H1 (cell line): ENCODE measurements at regions not wholly inside any gene's neighbourhood (a gene's known extent, or its start where the extent isn't known, plus 50 kb on each side); places are given as distances from the start of the nearest gene placed in this dataset.

Experiments used
- CTCF ChIA-PET: fragments of 300-600 bp; sonication (Branson Sonifier 250); formaldehyde crosslinking; loops from one replicate; lab custom pipeline; 2021; ENCODE audit not compliant: partially characterized antibody; lab: Charles Lee
- POLR2A ChIA-PET: fragments of 300-600 bp; sonication (Branson Sonifier 250); formaldehyde crosslinking; loops from one replicate; lab custom pipeline; 2021; ENCODE audit warnings: inconsistent platforms; ENCODE audit not compliant: partially characterized antibody; lab: Charles Lee
- DNase-seq, 2 experiments: peaks; one replicate each; pipeline versions ENCODE4 v3.0.0 to v3.0.0-alpha.2; 2010 to 2022; ENCODE audit warnings: low spot score in 2 of 2, low read depth in 1 of 2, mixed read lengths in 1 of 2
- FAIRE-seq: peaks from 2 replicates; lab custom pipeline; 2011; peaks lifted over from hg19 to GRCh38; lab: Jason Lieb, UNC
- H2AFZ ChIP-seq: 2 replicates; pipeline ENCODE4 v1.8.1; 2012; ENCODE audit warnings: low read length, inconsistent platforms
- H2AK5ac ChIP-seq: 2 replicates; pipeline ENCODE4 v1.6.1; 2013; ENCODE audit warnings: low read depth, low read length
- H2BK120ac ChIP-seq: replicated peaks from 2 replicates; pipeline ENCODE3; 2013; ENCODE audit warnings: low read depth, low read length, inconsistent platforms
- H2BK12ac ChIP-seq: 2 replicates; pipeline ENCODE4 v1.6.1; 2013; ENCODE audit warnings: low read depth, low read length
- H2BK15ac ChIP-seq: 2 replicates; pipeline ENCODE4 v1.6.1; 2013; ENCODE audit warnings: low read length
- H2BK20ac ChIP-seq: 2 replicates; pipeline ENCODE4 v1.6.1; 2013; ENCODE audit warnings: low read length
- H2BK5ac ChIP-seq: 2 replicates; pipeline ENCODE4 v1.6.1; 2013; ENCODE audit warnings: low read depth, low read length
- H3K14ac ChIP-seq: 2 replicates; pipeline ENCODE4 v1.6.1; 2013; ENCODE audit warnings: inconsistent platforms; ENCODE audit not compliant: insufficient read length
- H3K18ac ChIP-seq: 2 replicates; pipeline ENCODE4 v1.6.1; 2013; ENCODE audit warnings: low read length; ENCODE audit errors: extremely low read depth
- H3K23ac ChIP-seq: 2 replicates; pipeline ENCODE4 v1.6.1; 2013; ENCODE audit warnings: inconsistent platforms; ENCODE audit not compliant: insufficient read length
- H3K23me2 ChIP-seq: 2 replicates; pipeline ENCODE4 v1.6.1; 2013; ENCODE audit warnings: low read depth, low read length
- H3K27ac ChIP-seq: 2 replicates; pipeline ENCODE4 v1.6.1; 2011; ENCODE audit warnings: low read depth, low read length, inconsistent platforms
- H3K27me3 ChIP-seq, 4 experiments: replicated peaks in 1 of 4; 1 replicate in 1 of 4; 2 replicates in 3 of 4; pipeline versions ENCODE4 v1.6.1 to v1.8.1; 2011 to 2013; ENCODE audit warnings: low read length in 3 of 4, mild to moderate bottlenecking in 3 of 4, inconsistent platforms in 2 of 4, mixed read lengths in 2 of 4, moderate library complexity in 1 of 4; ENCODE audit not compliant: control insufficient read depth in 3 of 4, insufficient read depth in 3 of 4; ENCODE audit errors: extremely low read depth in 1 of 4
- H3K36me3 ChIP-seq, 4 experiments: 2 replicates each; pipeline versions ENCODE4 v1.6.1 to v1.8.1; 2011 to 2013; ENCODE audit warnings: mild to moderate bottlenecking in 4 of 4, low read length in 3 of 4, moderate library complexity in 2 of 4, control low read depth in 1 of 4, inconsistent platforms in 1 of 4; ENCODE audit not compliant: insufficient read depth in 4 of 4, control insufficient read depth in 2 of 4
- H3K4ac ChIP-seq: replicated peaks from 2 replicates; pipeline ENCODE3; 2013; ENCODE audit warnings: low read length, low read depth, mixed read lengths, inconsistent platforms; ENCODE audit not compliant: insufficient read length
- H3K4me1 ChIP-seq, 4 experiments: replicated peaks in 1 of 4; 1 replicate in 1 of 4; 2 replicates in 3 of 4; pipeline versions ENCODE4 v1.6.1 to v1.8.1; 2011 to 2013; ENCODE audit warnings: low read length in 3 of 4, inconsistent platforms in 2 of 4, mixed read lengths in 1 of 4; ENCODE audit not compliant: insufficient read depth in 4 of 4, control insufficient read depth in 3 of 4
- H3K4me2 ChIP-seq, 2 experiments: 2 replicates each; pipeline versions ENCODE4 v1.6.1 to v1.8.1; 2011 to 2013; ENCODE audit warnings: low read depth in 2 of 2, low read length in 2 of 2, control low read depth in 1 of 2, inconsistent platforms in 1 of 2, mild to moderate bottlenecking in 1 of 2; ENCODE audit not compliant: insufficient read depth in 1 of 2
- H3K4me3 ChIP-seq, 4 experiments: fragments of 200-600, 300-600 bp in 1 of 4; sonication (generic), shearing (Covaris generic), sonication (Bioruptor Twin) in 1 of 4; 2 replicates each; pipeline versions ENCODE4 v1.5.1 to v1.8.1; 2011 to 2016; ENCODE audit warnings: low read length in 4 of 4, low read depth in 3 of 4, control low read depth in 2 of 4, inconsistent platforms in 2 of 4, mild to moderate bottlenecking in 2 of 4, mixed read lengths in 1 of 4, moderate library complexity in 1 of 4; ENCODE audit not compliant: insufficient read depth in 2 of 4; ENCODE audit errors: extremely low read depth in 1 of 4
- H3K56ac ChIP-seq: replicated peaks from 2 replicates; pipeline ENCODE3; 2013; ENCODE audit warnings: low read depth, mild to moderate bottlenecking, mixed read lengths, low read length, inconsistent platforms; ENCODE audit not compliant: insufficient read length
- H3K79me1 ChIP-seq: 2 replicates; pipeline ENCODE4 v1.6.1; 2013; ENCODE audit warnings: low read depth, low read length, control low read depth
- H3K79me2 ChIP-seq, 2 experiments: 2 replicates each; pipeline versions ENCODE4 v1.6.1 to v1.8.1; 2012 to 2013; ENCODE audit warnings: low read length in 2 of 2, mild to moderate bottlenecking in 2 of 2, inconsistent platforms in 1 of 2; ENCODE audit not compliant: insufficient read depth in 2 of 2, control insufficient read depth in 1 of 2
- H3K9ac ChIP-seq, 4 experiments: replicated peaks in 1 of 4; 1 replicate in 1 of 4; 2 replicates in 3 of 4; pipeline versions ENCODE4 v1.6.1 to v1.8.1; 2011 to 2013; ENCODE audit warnings: low read depth in 3 of 4, low read length in 3 of 4, control low read depth in 2 of 4, mild to moderate bottlenecking in 2 of 4, moderate library complexity in 2 of 4, inconsistent platforms in 1 of 4; ENCODE audit errors: extremely low read depth in 1 of 4
- H3K9me3 ChIP-seq, 2 experiments: 2 replicates each; pipeline versions ENCODE4 v1.6.1 to v1.8.1; 2012 to 2013; ENCODE audit warnings: mild to moderate bottlenecking in 2 of 2, moderate library complexity in 2 of 2, control low read depth in 1 of 2, inconsistent platforms in 1 of 2, low read depth in 1 of 2, low read length in 1 of 2, mixed read lengths in 1 of 2; ENCODE audit not compliant: insufficient read depth in 2 of 2
- H4K20me1 ChIP-seq, 2 experiments: replicated peaks in 1 of 2; 2 replicates each; pipeline versions ENCODE3 to v1.8.1; 2011 to 2013; ENCODE audit warnings: inconsistent platforms in 2 of 2, low read length in 2 of 2, mild to moderate bottlenecking in 1 of 2; ENCODE audit not compliant: insufficient read depth in 2 of 2, control insufficient read depth in 1 of 2
- H4K5ac ChIP-seq: 2 replicates; pipeline ENCODE4 v1.6.1; 2013; ENCODE audit warnings: low read length, low read depth, mixed read lengths, inconsistent platforms; ENCODE audit not compliant: insufficient read length
- H4K8ac ChIP-seq: 2 replicates; pipeline ENCODE4 v1.8.0; 2013; ENCODE audit warnings: mild to moderate bottlenecking, moderate library complexity, low read length, inconsistent platforms; ENCODE audit not compliant: insufficient read depth; ENCODE audit errors: extremely low read depth
- H4K91ac ChIP-seq: replicated peaks from 2 replicates; pipeline ENCODE3; 2013; ENCODE audit warnings: low read length, mixed read lengths, inconsistent platforms; ENCODE audit not compliant: insufficient read length
- SIN3A ChIP-seq, 2 experiments: IDR thresholded peaks in 1 of 2; conservative IDR thresholded peaks in 1 of 2; 2 replicates each; pipeline ENCODE4 v1.6.1; 2011 to 2012; ENCODE audit warnings: low read length in 2 of 2, improper control_type of control experiment in 1 of 2, low read depth in 1 of 2, mild to moderate bottlenecking in 1 of 2
- TAF7 ChIP-seq: optimal IDR thresholded peaks from 2 replicates; pipeline ENCODE3; 2011; ENCODE audit warnings: low read depth, mild to moderate bottlenecking, inconsistent platforms, low read length, moderate library complexity, borderline replicate concordance
- TBP ChIP-seq: IDR thresholded peaks from 2 replicates; pipeline ENCODE4 v1.6.1; 2011; ENCODE audit warnings: low read depth, low read length, improper control_type of control experiment
- WGBS, 2 experiments: shearing (Covaris generic) in 1 of 2; methylation state at CpG; one replicate each; pipeline versions ENCODE4 v1.1.6 to v1.1.7; 2013 to 2015; ENCODE audit warnings: low lambda C conversion rate in 2 of 2, mixed read lengths in 2 of 2, inconsistent platforms in 1 of 2, low coverage in 1 of 2, missing lambda C conversion rate in 1 of 2; ENCODE audit not compliant: insufficient replicate concordance in 2 of 2, insufficient coverage in 1 of 2, insufficient read length in 1 of 2; ENCODE audit errors: extremely low coverage in 1 of 2, missing lambda C conversion rate in 1 of 2; 5-methylcytosine and 5-hydroxymethylcytosine counted together
- TF ChIP-seq, protein P1 (sequence below): IDR thresholded peaks from 2 replicates; pipeline ENCODE4 v1.6.1; 2012; ENCODE audit warnings: low read length, inconsistent platforms

DNA sequence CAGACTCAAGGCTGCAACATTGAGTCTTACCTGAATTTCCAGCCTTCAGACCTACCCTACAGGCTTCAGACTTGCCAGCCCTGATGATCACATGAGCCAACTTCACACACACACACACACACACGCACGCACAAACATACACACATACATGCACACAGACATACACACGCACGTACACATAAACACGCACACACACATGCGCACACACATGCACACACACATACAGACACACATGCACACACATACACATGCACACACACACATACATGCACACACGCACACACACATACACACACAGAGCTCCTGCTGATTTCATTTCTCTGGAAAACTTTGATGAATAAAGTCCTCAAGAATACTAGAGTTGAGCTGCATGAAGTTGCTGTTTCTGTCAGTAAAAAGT, 78.3 kb upstream of the SLC2A1 start:
- H3K27me3 ChIP-seq = no peaks in the 10 kb centered on the region
- H2BK20ac ChIP-seq = peak overlapping the region; percentile 40; the same call in 1 of the 2 replicates
- H2AK5ac ChIP-seq = peak overlapping the region; percentile 66; the same call in 1 of the 2 replicates
- H3K56ac ChIP-seq = no peak overlapping the region
- H3K27ac ChIP-seq = no peak overlapping the region
- H3K23me2 ChIP-seq = peaks cover 2% of the 10 kb centered on the region; the same call in 1 of the 2 replicates
- H3K14ac ChIP-seq = no peak overlapping the region
- H3K79me2 ChIP-seq = no peaks in the 10 kb centered on the region
- H4K91ac ChIP-seq = peak overlapping the region; percentile 42
- no peak overlapping the region for H2BK120ac ChIP-seq
- H3K4me2 ChIP-seq = no peak overlapping the region
- peak overlapping the region; percentile 61; the same call in 1 of the 2 replicates for H2BK12ac ChIP-seq
- no peak overlapping the region for H2BK15ac ChIP-seq
- H3K4me3 ChIP-seq = no peak overlapping the region
- H2AFZ ChIP-seq = no peak overlapping the region
- no peaks in the 10 kb centered on the region for H3K79me1 ChIP-seq
- 90% methylated on average over 7 of the region's 7 CpGs; no CpG with 5 or more reads in 1 of the 2 experiments for WGBS, 2 experiments
- TF ChIP-seq SIN3A (conservative IDR thresholded peaks at IDR 0.05 in 1 of 2, IDR thresholded peaks at IDR 0.05 in 1 of 2; ENCODE audit: low read depth in 1 of 2, low read length in 2 of 2) (no peak), TAF7 (no peak), TBP (no peak)
- TF ChIP-seq, protein P1, sequence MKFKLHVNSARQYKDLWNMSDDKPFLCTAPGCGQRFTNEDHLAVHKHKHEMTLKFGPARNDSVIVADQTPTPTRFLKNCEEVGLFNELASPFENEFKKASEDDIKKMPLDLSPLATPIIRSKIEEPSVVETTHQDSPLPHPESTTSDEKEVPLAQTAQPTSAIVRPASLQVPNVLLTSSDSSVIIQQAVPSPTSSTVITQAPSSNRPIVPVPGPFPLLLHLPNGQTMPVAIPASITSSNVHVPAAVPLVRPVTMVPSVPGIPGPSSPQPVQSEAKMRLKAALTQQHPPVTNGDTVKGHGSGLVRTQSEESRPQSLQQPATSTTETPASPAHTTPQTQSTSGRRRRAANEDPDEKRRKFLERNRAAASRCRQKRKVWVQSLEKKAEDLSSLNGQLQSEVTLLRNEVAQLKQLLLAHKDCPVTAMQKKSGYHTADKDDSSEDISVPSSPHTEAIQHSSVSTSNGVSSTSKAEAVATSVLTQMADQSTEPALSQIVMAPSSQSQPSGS = no peak
- no peak overlapping the region for H3K18ac ChIP-seq
- H4K8ac ChIP-seq = no peak overlapping the region
- H2BK5ac ChIP-seq = 0 out of 2 replicates have a peak overlapping the region, but pooled peaks have one; percentile 7
- peaks cover 0 to 10% (median 5%) of the 10 kb centered on the region in 4 experiments; a peak in 5 of 7 replicates for H3K4me1 ChIP-seq
- H3K23ac ChIP-seq = no peak overlapping the region
- ChIA-PET CTCF (interaction anchor here (1.1 to 2.0 kb wide), 4 partner anchors 12 to 124 kb away, joined by 3 to 8 read pairs (median 5); no protein-coding TSS in a partner anchor), POLR2A (interaction anchor here (1.1 kb wide), 1 partner anchor 79 kb away, joined by 3 read pairs; no protein-coding TSS in a partner anchor)
- peaks cover 0 to 2% of the 10 kb centered on the region in 2 experiments for H4K20me1 ChIP-seq
- peak overlapping the region in 1 of 4 experiments; percentile 50; a peak in 1 of 7 replicates for H3K9ac ChIP-seq
- no peaks in the 10 kb centered on the region for H3K9me3 ChIP-seq
- no peak for FAIRE-seq
- H3K4ac ChIP-seq = no peak overlapping the region
- DNase-seq = no peak
- no peaks in the 10 kb centered on the region for H3K36me3 ChIP-seq
- no peak overlapping the region for H4K5ac ChIP-seq
